A673 (cell line): ENCODE measurements at regions not wholly inside any gene's neighbourhood (a gene's known extent, or its start where the extent isn't known, plus 50 kb on each side); places are given as distances from the start of the nearest gene placed in this dataset.

ENCODE experiments used
- BruUV-seq: library from RNA; stranded (reverse); fragments of 400-500 nt; replicated peaks from 2 replicates; lab custom pipeline; 2021; lab: Mats Ljungman, UMichigan
- CTCF ChIA-PET: fragments of 300-600 bp; sonication (Branson Sonifier 250); formaldehyde crosslinking; loops from one replicate; lab custom pipeline; 2022; ENCODE audit warnings: antibody characterized with exemption; lab: Charles Lee
- POLR2A ChIA-PET: fragments of 300-600 bp; sonication (Branson Sonifier 250); formaldehyde crosslinking; loops from one replicate; lab custom pipeline; 2022; ENCODE audit warnings: antibody characterized with exemption; ENCODE audit not compliant: low non-redundant PET; lab: Charles Lee
- DNase-seq: peaks from one replicate; pipeline ENCODE4 v3.0.0-alpha.2; 2015; ENCODE audit warnings: low spot score
- H3K27ac ChIP-seq: fragments of 200-600 bp; sonication (generic); 2 replicates; pipeline ENCODE4 v1.5.1; 2016; ENCODE audit warnings: mixed run types, low read depth, mild to moderate bottlenecking, mixed read lengths, antibody characterized with exemption, low read length; ENCODE audit not compliant: poor library complexity, severe bottlenecking
- H3K27me3 ChIP-seq: fragments of 200-600 bp; sonication (generic); replicated peaks from 2 replicates; pipeline ENCODE4 v1.6.1; 2017; ENCODE audit warnings: mixed run types, low read depth, mild to moderate bottlenecking, mixed read lengths, antibody characterized with exemption, low read length; ENCODE audit not compliant: insufficient read depth, poor library complexity
- H3K36me3 ChIP-seq: fragments of 200-600 bp; sonication (generic); 2 replicates; pipeline ENCODE4 v1.6.1; 2016; ENCODE audit warnings: mixed run types, mild to moderate bottlenecking, mixed read lengths, antibody characterized with exemption, low read length; ENCODE audit not compliant: insufficient read depth, poor library complexity, severe bottlenecking
- H3K4me1 ChIP-seq: fragments of 200-600 bp; sonication (generic); 2 replicates; pipeline ENCODE4 v1.6.1; 2017; ENCODE audit warnings: mixed run types, mild to moderate bottlenecking, mixed read lengths, antibody characterized with exemption, low read length; ENCODE audit not compliant: insufficient read depth, poor library complexity, severe bottlenecking
- H3K4me3 ChIP-seq: fragments of 200-600 bp; sonication (generic); 2 replicates; pipeline ENCODE4 v1.5.1; 2016; ENCODE audit warnings: low read depth, mixed run types, mild to moderate bottlenecking, mixed read lengths, low read length; ENCODE audit not compliant: poor library complexity, severe bottlenecking
- H3K9me3 ChIP-seq: fragments of 200-600 bp; sonication (generic); 2 replicates; pipeline ENCODE4 v1.6.1; 2016; ENCODE audit warnings: mixed run types, low read depth, mild to moderate bottlenecking, mixed read lengths, antibody characterized with exemption, low read length; ENCODE audit not compliant: poor library complexity, severe bottlenecking
- EZH2 ChIP-seq: fragments of 200-600 bp; sonication (generic); IDR thresholded peaks from 2 replicates; pipeline ENCODE4 v1.6.1; 2017; ENCODE audit warnings: borderline replicate concordance, low read depth, mild to moderate bottlenecking, mixed read lengths, antibody characterized with exemption, low read length; ENCODE audit not compliant: poor library complexity, severe bottlenecking
- intact Hi-C: fragments of 100-400 bp; cut with micrococcal nuclease; formaldehyde crosslinking; loops from one replicate; pipeline ENCODE4 v1.10.0; 2022; ENCODE audit not compliant: unreplicated experiment
- TF ChIP-seq, protein P1 (sequence below): fragments of 300-800, 200-600 bp; sonication (generic); conservative IDR thresholded peaks from 2 replicates; pipeline ENCODE4 v1.5.1; 2017; ENCODE audit warnings: low read depth, mild to moderate bottlenecking, antibody characterized with exemption, low read length, moderate library complexity, mixed read lengths

DNA sequence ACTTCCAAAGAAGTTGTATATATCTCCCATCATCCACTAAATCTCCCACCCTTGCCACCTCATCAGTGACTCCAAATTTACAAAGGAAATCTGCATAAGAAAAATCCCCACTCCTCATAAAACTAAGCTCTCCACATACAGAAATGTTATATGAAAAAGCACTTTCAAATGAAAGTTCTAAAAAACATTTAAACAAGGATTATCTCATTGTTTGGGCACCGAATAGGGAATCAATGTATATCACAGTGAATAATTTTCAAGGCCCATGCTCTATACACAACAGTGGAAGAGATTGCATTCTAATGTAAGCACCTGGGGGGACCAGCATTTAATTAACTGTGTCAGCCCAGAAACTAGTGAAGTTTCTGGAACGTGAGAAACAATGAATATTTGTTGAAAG is 70.1 kb downstream of the OSR1 start:
- Histone ChIP-seq H3K27ac (no peak overlapping the region), H3K36me3 (no peaks in the 10 kb centered on the region), H3K9me3 (no peaks in the 10 kb centered on the region), H3K27me3 (peaks cover 2% of the 10 kb centered on the region), H3K4me3 (no peak overlapping the region), H3K4me1 (no peaks in the 10 kb centered on the region)
- no TSS peak for BruUV-seq
- ChIA-PET POLR2A (no interaction called here), CTCF (no interaction called here)
- DNase-seq: no peak
- intact Hi-C loops: no loop called here
- no peak for TF ChIP-seq EZH2
- TF ChIP-seq, protein P1, sequence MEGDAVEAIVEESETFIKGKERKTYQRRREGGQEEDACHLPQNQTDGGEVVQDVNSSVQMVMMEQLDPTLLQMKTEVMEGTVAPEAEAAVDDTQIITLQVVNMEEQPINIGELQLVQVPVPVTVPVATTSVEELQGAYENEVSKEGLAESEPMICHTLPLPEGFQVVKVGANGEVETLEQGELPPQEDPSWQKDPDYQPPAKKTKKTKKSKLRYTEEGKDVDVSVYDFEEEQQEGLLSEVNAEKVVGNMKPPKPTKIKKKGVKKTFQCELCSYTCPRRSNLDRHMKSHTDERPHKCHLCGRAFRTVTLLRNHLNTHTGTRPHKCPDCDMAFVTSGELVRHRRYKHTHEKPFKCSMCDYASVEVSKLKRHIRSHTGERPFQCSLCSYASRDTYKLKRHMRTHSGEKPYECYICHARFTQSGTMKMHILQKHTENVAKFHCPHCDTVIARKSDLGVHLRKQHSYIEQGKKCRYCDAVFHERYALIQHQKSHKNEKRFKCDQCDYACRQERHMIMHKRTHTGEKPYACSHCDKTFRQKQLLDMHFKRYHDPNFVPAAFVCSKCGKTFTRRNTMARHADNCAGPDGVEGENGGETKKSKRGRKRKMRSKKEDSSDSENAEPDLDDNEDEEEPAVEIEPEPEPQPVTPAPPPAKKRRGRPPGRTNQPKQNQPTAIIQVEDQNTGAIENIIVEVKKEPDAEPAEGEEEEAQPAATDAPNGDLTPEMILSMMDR: no peak

DNA sequence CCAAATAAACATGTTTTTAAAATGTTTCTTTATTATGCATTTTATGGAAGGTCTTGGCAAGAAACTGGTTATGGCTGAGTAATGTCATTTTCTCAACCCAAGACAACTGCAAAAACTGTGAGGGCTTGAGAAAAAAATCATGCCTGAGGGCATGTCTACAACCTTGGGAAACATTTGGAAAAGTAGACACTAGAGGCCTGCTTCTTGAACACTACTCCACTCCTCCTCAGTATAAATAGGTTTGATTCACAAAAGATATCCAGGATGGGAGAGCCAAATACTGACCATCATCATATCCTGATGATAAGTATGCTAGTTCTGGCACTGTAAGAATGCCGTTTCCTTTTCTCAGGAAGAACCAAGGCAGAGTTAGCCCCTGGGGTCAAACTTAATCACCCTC is 71.1 kb downstream of the OSR1 start:
- Histone ChIP-seq H3K4me1 (no peaks in the 10 kb centered on the region), H3K27ac (no peak overlapping the region), H3K4me3 (no peak overlapping the region), H3K36me3 (no peaks in the 10 kb centered on the region), H3K27me3 (no peaks in the 10 kb centered on the region), H3K9me3 (no peaks in the 10 kb centered on the region)
- TF ChIP-seq, protein P1: no peak
- TF ChIP-seq EZH2: no peak
- DNase-seq: no peak
- ChIA-PET CTCF (no interaction called here), POLR2A (no interaction called here)
- BruUV-seq: no TSS peak
- intact Hi-C loops: no loop called here

DNA sequence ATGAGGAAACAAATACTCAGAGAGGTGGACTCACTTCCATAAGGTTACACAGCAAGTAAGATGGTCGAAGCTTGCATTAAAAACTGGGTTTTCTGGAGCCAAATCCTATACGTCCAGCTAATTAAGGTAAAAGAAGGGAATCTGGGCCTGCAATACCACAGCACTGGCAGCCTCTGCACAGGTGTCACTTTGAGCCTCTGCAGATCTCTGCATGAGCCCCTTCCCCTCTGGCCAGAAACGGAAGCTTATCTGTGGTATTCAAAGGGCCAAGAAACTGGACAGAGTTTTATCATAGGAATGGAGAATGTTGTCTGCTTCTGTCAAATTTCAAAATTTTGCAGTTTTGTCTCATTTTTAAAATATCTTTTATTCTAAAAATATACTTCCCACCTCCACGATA is 76.1 kb downstream of the OSR1 start:
- ChIA-PET POLR2A (no interaction called here), CTCF (no interaction called here)
- DNase-seq: no peak
- Histone ChIP-seq H3K4me1 (no peaks in the 10 kb centered on the region), H3K9me3 (no peaks in the 10 kb centered on the region), H3K27me3 (no peaks in the 10 kb centered on the region), H3K36me3 (no peaks in the 10 kb centered on the region), H3K27ac (no peak overlapping the region), H3K4me3 (no peak overlapping the region)
- TF ChIP-seq, protein P1: no peak
- no peak for TF ChIP-seq EZH2
- BruUV-seq: no TSS peak
- intact Hi-C loops: no loop called here
